OCI-LY1 (cell line): ENCODE measurements at regions not wholly inside any gene's neighbourhood (a gene's known extent, or its start where the extent isn't known, plus 50 kb on each side); places are given as distances from the start of the nearest gene placed in this dataset.

Source experiments
- H2AFZ ChIP-seq: fragments of 200-600 bp; sonication (generic), shearing (Covaris generic); 2 replicates; pipeline ENCODE4 v1.6.0; 2014; ENCODE audit warnings: antibody characterized with exemption, mild to moderate bottlenecking, low read length
- H3F3A ChIP-seq: fragments of 200-600 bp; sonication (generic), shearing (Covaris generic); 2 replicates; pipeline ENCODE4 v1.6.0; 2014; ENCODE audit warnings: mild to moderate bottlenecking, antibody characterized with exemption, low read length, moderate library complexity; ENCODE audit not compliant: insufficient read depth
- H3K27ac ChIP-seq: fragments of 200-600 bp; sonication (generic); 2 replicates; pipeline ENCODE4 v1.5.1; 2014; ENCODE audit warnings: low read length, mixed run types, mild to moderate bottlenecking, low read depth; ENCODE audit not compliant: poor library complexity, severe bottlenecking
- H3K27me3 ChIP-seq: fragments of 200-600 bp; sonication (generic); 2 replicates; pipeline ENCODE4 v1.6.0; 2014; ENCODE audit warnings: antibody characterized with exemption, mild to moderate bottlenecking, low read length, moderate library complexity; ENCODE audit not compliant: insufficient read depth
- H3K36me3 ChIP-seq: fragments of 200-600 bp; sonication (generic); 2 replicates; pipeline ENCODE4 v1.6.1; 2014; ENCODE audit warnings: mild to moderate bottlenecking, antibody characterized with exemption, low read length, moderate library complexity, mixed read lengths; ENCODE audit not compliant: insufficient read depth
- H3K4me1 ChIP-seq: fragments of 200-600 bp; sonication (generic); 2 replicates; pipeline ENCODE4 v1.5.1; 2014; ENCODE audit warnings: mild to moderate bottlenecking, low read length, moderate library complexity; ENCODE audit not compliant: insufficient read depth, severe bottlenecking
- H3K4me2 ChIP-seq: fragments of 200-600 bp; sonication (generic), shearing (Covaris generic); 2 replicates; pipeline ENCODE4 v1.6.1; 2014; ENCODE audit warnings: low read length
- H3K4me3 ChIP-seq: fragments of 200-600 bp; sonication (generic); 2 replicates; pipeline ENCODE4 v1.5.1; 2014; ENCODE audit warnings: low read length, low read depth, mild to moderate bottlenecking, mixed read lengths; ENCODE audit not compliant: poor library complexity, severe bottlenecking
- H3K79me2 ChIP-seq: fragments of 200-600 bp; shearing (Covaris generic); 2 replicates; pipeline ENCODE4 v1.6.1; 2016; ENCODE audit warnings: mixed run types, low read length, mixed read lengths; ENCODE audit not compliant: insufficient read depth
- H3K9ac ChIP-seq: fragments of 200-600 bp; sonication (generic), shearing (Covaris generic); 2 replicates; pipeline ENCODE4 v1.6.1; 2014; ENCODE audit warnings: mild to moderate bottlenecking, low read length, mixed read lengths
- H3K9me2 ChIP-seq: fragments of 200-600 bp; sonication (generic), shearing (Covaris generic); 2 replicates; pipeline ENCODE4 v1.6.1; 2014; ENCODE audit warnings: low read depth, mild to moderate bottlenecking, low read length, mixed read lengths
- H3K9me3 ChIP-seq: fragments of 200-600 bp; shearing (Covaris generic); 2 replicates; pipeline ENCODE4 v1.6.1; 2014; ENCODE audit warnings: low read length, mixed read lengths
- H4K20me1 ChIP-seq: fragments of 200-600 bp; sonication (generic), shearing (Covaris generic); 2 replicates; pipeline ENCODE4 v1.6.0; 2016; ENCODE audit warnings: mild to moderate bottlenecking, low read length; ENCODE audit not compliant: insufficient read depth
- CTCF ChIP-seq: fragments of 200-600 bp; sonication (generic), shearing (Covaris generic); IDR thresholded peaks from 2 replicates; pipeline ENCODE4 v1.5.1; 2017; ENCODE audit warnings: mild to moderate bottlenecking, antibody characterized with exemption, low read length, moderate library complexity, mixed read lengths
- EZH2 ChIP-seq: fragments of 200-600 bp; sonication (generic), shearing (Covaris generic); IDR thresholded peaks from 2 replicates; pipeline ENCODE4 v1.8.0; 2017; ENCODE audit warnings: borderline replicate concordance, mixed run types, mild to moderate bottlenecking, antibody characterized with exemption, low read length, moderate library complexity, mixed read lengths

- TF ChIP-seq CTCF (no peak), EZH2 (no peak)
- Histone ChIP-seq H3K9me2 (no peaks in the 10 kb centered on the region), H3F3A (no peaks in the 10 kb centered on the region), H3K4me3 (no peak overlapping the region), H3K4me2 (no peak overlapping the region), H3K79me2 (no peaks in the 10 kb centered on the region), H3K27me3 (no peaks in the 10 kb centered on the region), H3K9ac (no peak overlapping the region), H4K20me1 (no peaks in the 10 kb centered on the region), H3K36me3 (no peaks in the 10 kb centered on the region), H3K27ac (no peak overlapping the region), H3K4me1 (no peaks in the 10 kb centered on the region), H2AFZ (no peak overlapping the region), H3K9me3 (no peaks in the 10 kb centered on the region)
Measured at GRCh38 chr4:13902146-13902545, 274.6 kb upstream of the BOD1L1 start.

- no peaks in the 10 kb centered on the region for H4K20me1 ChIP-seq
- H3K4me2 ChIP-seq, result no peak overlapping the region
- no peaks in the 10 kb centered on the region for H3F3A ChIP-seq
- H3K4me1 ChIP-seq, result no peaks in the 10 kb centered on the region
- H3K27ac ChIP-seq, result no peak overlapping the region
- H3K9ac ChIP-seq, result no peak overlapping the region
- no peaks in the 10 kb centered on the region for H3K27me3 ChIP-seq
- no peak overlapping the region for H2AFZ ChIP-seq
- H3K9me3 ChIP-seq, result no peaks in the 10 kb centered on the region
- H3K9me2 ChIP-seq, result no peaks in the 10 kb centered on the region
- no peaks in the 10 kb centered on the region for H3K36me3 ChIP-seq
- H3K4me3 ChIP-seq, result no peak overlapping the region
- TF ChIP-seq CTCF (no peak), EZH2 (no peak)
- H3K79me2 ChIP-seq, result no peaks in the 10 kb centered on the region
Measured at GRCh38 chr4:13903061-13903460, 275.5 kb upstream of the BOD1L1 start.

- H3K36me3 ChIP-seq, result no peaks in the 10 kb centered on the region
- H3K9ac ChIP-seq, result no peak overlapping the region
- H3K4me3 ChIP-seq, result no peak overlapping the region
- no peaks in the 10 kb centered on the region for H3K9me2 ChIP-seq
- no peaks in the 10 kb centered on the region for H3F3A ChIP-seq
- H3K27ac ChIP-seq, result no peak overlapping the region
- TF ChIP-seq CTCF (no peak), EZH2 (no peak)
- H3K4me1 ChIP-seq, result no peaks in the 10 kb centered on the region
- no peak overlapping the region for H3K4me2 ChIP-seq
- H3K9me3 ChIP-seq, result no peaks in the 10 kb centered on the region
- no peak overlapping the region for H2AFZ ChIP-seq
- H3K27me3 ChIP-seq, result no peaks in the 10 kb centered on the region
- H4K20me1 ChIP-seq, result no peaks in the 10 kb centered on the region
- no peaks in the 10 kb centered on the region for H3K79me2 ChIP-seq
Measured at GRCh38 chr4:13903901-13904300, 276.4 kb upstream of the BOD1L1 start.
